Brain microvascular endothelial cell (primary cell): ENCODE measurements at regions not wholly inside any gene's neighbourhood (a gene's known extent, or its start where the extent isn't known, plus 50 kb on each side); places are given as distances from the start of the nearest gene placed in this dataset.

Source experiments
- DNase-seq: peaks from one replicate; pipeline ENCODE4 v3.0.0-alpha.2; 2020
- H3K27ac ChIP-seq: fragments of 250-450 bp; sonication (Bioruptor Pico); 2 replicates; pipeline ENCODE4 v1.5.1; 2020; ENCODE audit warnings: mild to moderate bottlenecking, moderate library complexity
- H3K27me3 ChIP-seq: fragments of 250-450 bp; sonication (Bioruptor Pico); replicated peaks from 2 replicates; pipeline ENCODE4 v1.5.1; 2020; ENCODE audit warnings: mild to moderate bottlenecking
- H3K36me3 ChIP-seq: fragments of 250-450 bp; sonication (Bioruptor Pico); replicated peaks from 2 replicates; pipeline ENCODE4 v1.5.1; 2020; ENCODE audit warnings: mild to moderate bottlenecking
- H3K4me3 ChIP-seq: 2 replicates; pipeline ENCODE4 v1.5.1; 2011; ENCODE audit warnings: low read depth, mild to moderate bottlenecking, control low read depth, low read length, moderate library complexity
- CTCF ChIP-seq: IDR thresholded peaks from 2 replicates; pipeline ENCODE4 v1.5.1; 2011; ENCODE audit warnings: low read depth, mild to moderate bottlenecking, moderate library complexity, low read length, control low read depth, inconsistent platforms; ENCODE audit errors: missing control alignments
- in situ Hi-C: cut with HindIII; loops from 2 replicates; pipeline ENCODE4 v1.10.0; 2017; ENCODE audit warnings: low sequenced_read_pairs, low pct_ligation_motif_present

- Histone ChIP-seq H3K36me3 (no peaks in the 10 kb centered on the region), H3K27me3 (no peaks in the 10 kb centered on the region), H3K4me3 (no peak overlapping the region), H3K27ac (no peak overlapping the region)
- TF ChIP-seq CTCF: no peak
- in situ Hi-C loops: no loop called here
- no peak for DNase-seq
These were observed 289.7 kb downstream of the MRPS30 start for GRCh38 chr5:45098483-45098882.

- no peak overlapping the region for H3K27ac ChIP-seq
- in situ Hi-C loops: no loop called here
- DNase-seq: no peak
- H3K36me3 ChIP-seq: no peaks in the 10 kb centered on the region
- H3K27me3 ChIP-seq: no peaks in the 10 kb centered on the region
- no peak overlapping the region for H3K4me3 ChIP-seq
- no peak for TF ChIP-seq CTCF
These were observed 292.4 kb downstream of the MRPS30 start for GRCh38 chr5:45101146-45101545.

- no peak for DNase-seq
- Histone ChIP-seq H3K4me3 (no peak overlapping the region), H3K27ac (no peak overlapping the region), H3K27me3 (no peaks in the 10 kb centered on the region), H3K36me3 (no peaks in the 10 kb centered on the region)
- in situ Hi-C loops: no loop called here
- TF ChIP-seq CTCF: no peak
These were observed 296.8 kb downstream of the MRPS30 start for GRCh38 chr5:45105491-45105994.

- Histone ChIP-seq H3K36me3 (no peaks in the 10 kb centered on the region), H3K4me3 (no peak overlapping the region), H3K27ac (no peak overlapping the region), H3K27me3 (no peaks in the 10 kb centered on the region)
- no peak for TF ChIP-seq CTCF
- in situ Hi-C loops: no loop called here
- no peak for DNase-seq
These were observed 300.3 kb downstream of the MRPS30 start for GRCh38 chr5:45109062-45109461.

GRCh38 chr5:45109636-45110035 lies 300.9 kb downstream of the MRPS30 start:
- in situ Hi-C loops: no loop called here
- no peaks in the 10 kb centered on the region for H3K27me3 ChIP-seq
- DNase-seq: no peak
- H3K27ac ChIP-seq: no peak overlapping the region
- no peak for TF ChIP-seq CTCF
- no peaks in the 10 kb centered on the region for H3K36me3 ChIP-seq
- no peak overlapping the region for H3K4me3 ChIP-seq

- DNase-seq: no peak
- Histone ChIP-seq H3K36me3 (no peaks in the 10 kb centered on the region), H3K4me3 (no peak overlapping the region), H3K27me3 (no peaks in the 10 kb centered on the region), H3K27ac (no peak overlapping the region)
- TF ChIP-seq CTCF: no peak
- in situ Hi-C loops: no loop called here
These were observed 301.7 kb downstream of the MRPS30 start for GRCh38 chr5:45110399-45110798.
